ENCODE measurements at regions not wholly inside any gene's neighbourhood (a gene's known extent, or its start where the extent isn't known, plus 50 kb on each side); places are given as distances from the start of the nearest gene placed in this dataset.

- TF ChIP-seq EZH2phosphoT487 (IDR thresholded peaks at IDR 0.05; ENCODE audit: borderline replicate concordance, low read length) (no peak), CTCF (IDR thresholded peaks at IDR 0.05; ENCODE audit: low read depth, low read length, poor library complexity, severe bottlenecking) (no peak)
Measured at GRCh38 chr18:30415903-30416302, 626.6 kb downstream of the DSC3 start.

Measured in DOHH2 (cell line).